ENCODE measurements at regions not wholly inside any gene's neighbourhood (a gene's known extent, or its start where the extent isn't known, plus 50 kb on each side); places are given as distances from the start of the nearest gene placed in this dataset.

DNA sequence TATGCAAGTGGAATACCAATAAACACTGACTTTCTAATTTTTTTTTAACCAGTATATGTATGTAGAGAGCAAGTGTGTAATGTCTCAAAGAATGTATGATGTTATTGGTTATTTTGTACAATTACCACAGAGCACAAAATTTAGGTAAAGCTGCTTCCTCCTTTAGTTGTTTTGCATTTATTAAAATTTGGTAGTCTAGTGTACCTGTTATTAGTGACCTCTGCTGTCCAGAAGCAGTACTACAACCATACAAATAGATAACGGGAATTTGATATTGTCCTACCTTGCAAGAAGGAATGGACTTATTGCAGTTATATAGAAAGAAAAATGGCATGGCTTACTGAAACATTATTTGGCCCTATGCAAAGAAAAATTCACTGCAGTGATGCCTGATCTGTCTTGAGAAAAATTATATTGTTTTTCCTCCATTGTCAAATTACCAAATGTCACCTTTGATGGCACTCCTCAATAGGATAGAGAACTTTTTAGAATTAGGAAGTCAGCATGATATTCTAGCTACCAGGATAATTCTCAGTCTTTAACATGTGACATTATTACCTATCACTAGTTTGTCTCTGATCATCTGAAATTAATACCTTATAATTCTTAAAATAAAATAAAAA, 153.9 kb upstream of the RMST start:
- in situ Hi-C loops (cut with HindIII; ENCODE audit: low sequenced_read_pairs), result no loop called here
- peak; percentile 56 for DNase-seq (ENCODE audit: low spot score)

DNA sequence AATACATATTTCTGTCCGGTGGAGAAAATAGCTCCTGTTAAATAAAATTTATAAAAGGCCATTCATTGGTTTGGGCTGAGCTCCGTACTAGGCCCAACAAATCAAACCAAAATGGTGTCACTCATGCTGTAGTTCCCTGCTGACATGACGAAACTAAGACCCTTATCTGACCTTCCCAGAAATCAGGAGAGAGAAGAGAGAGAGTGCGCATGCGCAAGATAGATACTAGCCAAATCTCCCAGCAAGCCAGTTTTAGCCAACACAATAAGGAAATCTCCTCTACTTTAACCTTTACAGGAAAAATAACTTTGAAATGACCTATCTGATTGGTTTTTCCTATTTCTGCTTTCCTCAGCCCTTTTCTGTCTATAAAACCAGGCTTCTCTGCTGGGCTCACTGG, 152.7 kb upstream of the RMST start:
- in situ Hi-C loops (cut with HindIII; ENCODE audit: low sequenced_read_pairs), result no loop called here
- no peak for DNase-seq (ENCODE audit: low spot score)

GRCh38 chr12:97312570-97313135, 150.0 kb upstream of the RMST start:
- DNase-seq (ENCODE audit: low spot score), result no peak
- in situ Hi-C loops (cut with HindIII; ENCODE audit: low sequenced_read_pairs), result no loop called here

DNA sequence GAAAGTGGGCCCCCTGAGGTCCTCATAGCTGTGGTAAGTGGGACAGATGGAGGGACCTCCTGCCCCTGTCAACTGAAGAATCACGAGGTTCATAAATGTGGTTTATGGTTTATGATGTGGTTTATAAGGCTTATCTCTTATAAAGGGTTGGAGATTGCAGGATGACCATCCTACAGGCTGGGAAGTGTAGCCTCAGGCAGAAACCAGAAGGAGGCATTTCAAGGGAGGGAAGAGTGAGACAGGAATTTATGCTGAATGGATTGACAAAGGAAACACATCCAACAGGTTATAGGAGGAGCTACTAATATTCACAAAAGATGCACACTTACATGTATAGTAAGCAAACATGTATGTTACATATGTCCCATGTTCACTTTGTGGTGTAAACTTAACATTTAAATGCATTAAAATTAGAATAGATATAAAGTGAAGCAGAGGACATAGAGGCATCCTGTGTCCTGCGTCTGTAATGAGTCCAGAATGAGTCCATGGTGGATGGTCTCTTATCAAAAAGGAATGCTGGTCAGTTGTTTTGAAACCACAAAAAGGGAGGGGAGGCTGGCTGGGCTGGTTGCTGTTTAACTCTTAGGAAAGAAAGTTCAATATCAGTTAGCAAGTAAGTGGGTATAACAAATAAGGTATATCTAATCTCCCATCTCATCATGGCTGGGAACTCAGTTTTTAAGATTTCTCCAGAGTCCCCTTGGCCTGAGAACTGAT, 149.0 kb upstream of the RMST start:
- in situ Hi-C loops (cut with HindIII; ENCODE audit: low sequenced_read_pairs), result no loop called here

DNA sequence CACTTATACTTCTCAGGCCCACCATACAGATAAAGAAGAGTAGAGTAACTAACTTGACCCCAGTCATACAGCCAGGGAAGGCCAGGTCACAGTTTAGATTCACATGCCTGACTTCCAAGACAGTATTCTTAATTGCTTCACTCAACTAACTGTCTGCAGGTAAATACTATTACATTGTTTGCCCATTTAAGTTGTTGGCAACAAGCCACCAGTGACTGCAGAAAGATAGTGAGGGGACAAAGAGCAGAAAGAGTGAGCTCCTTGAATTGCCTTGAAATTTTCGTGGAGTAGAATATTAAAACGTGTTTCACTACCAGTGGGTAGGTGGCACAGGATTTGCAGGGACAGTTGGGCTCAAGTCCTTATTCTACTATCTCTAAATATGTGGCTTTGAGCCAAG, 146.3 kb upstream of the RMST start:
- in situ Hi-C loops (cut with HindIII; ENCODE audit: low sequenced_read_pairs), result no loop called here

More for the DNA sequence above, 149.0 kb upstream of the RMST start:
- no peak for DNase-seq (ENCODE audit: low spot score)

DNA sequence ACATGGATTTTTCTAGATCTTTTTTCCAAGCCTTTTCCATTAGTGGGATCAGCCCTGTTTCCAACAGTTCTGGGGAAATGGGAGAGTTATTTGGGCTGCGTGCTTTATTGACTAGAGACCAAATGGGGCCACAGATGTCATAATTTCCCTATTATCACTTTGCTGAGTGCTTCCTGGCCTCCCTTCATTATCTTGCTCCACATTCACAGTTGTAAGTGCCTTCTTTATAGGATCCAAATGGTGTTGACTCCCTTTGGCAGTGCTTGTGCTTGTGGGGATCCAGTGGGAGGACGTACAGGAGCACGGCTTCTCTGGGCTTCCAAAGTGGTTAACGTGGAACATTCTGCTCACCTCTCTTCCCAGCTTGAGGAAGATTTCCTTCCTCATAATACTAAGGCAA, 141.0 kb upstream of the RMST start:
- in situ Hi-C loops (cut with HindIII; ENCODE audit: low sequenced_read_pairs), result no loop called here
- no peak for DNase-seq (ENCODE audit: low spot score)

More for the DNA sequence above, 146.3 kb upstream of the RMST start:
- no peak for DNase-seq (ENCODE audit: low spot score)

GRCh38 chr12:97322388-97322787, 140.2 kb upstream of the RMST start:
- in situ Hi-C loops (cut with HindIII; ENCODE audit: low sequenced_read_pairs), result no loop called here
- DNase-seq (ENCODE audit: low spot score), result no peak

- in situ Hi-C loops (cut with HindIII; ENCODE audit: low sequenced_read_pairs), result no loop called here
- DNase-seq (ENCODE audit: low spot score), result no peak
These were observed 139.4 kb upstream of the RMST start for GRCh38 chr12:97323154-97323553.

DNA sequence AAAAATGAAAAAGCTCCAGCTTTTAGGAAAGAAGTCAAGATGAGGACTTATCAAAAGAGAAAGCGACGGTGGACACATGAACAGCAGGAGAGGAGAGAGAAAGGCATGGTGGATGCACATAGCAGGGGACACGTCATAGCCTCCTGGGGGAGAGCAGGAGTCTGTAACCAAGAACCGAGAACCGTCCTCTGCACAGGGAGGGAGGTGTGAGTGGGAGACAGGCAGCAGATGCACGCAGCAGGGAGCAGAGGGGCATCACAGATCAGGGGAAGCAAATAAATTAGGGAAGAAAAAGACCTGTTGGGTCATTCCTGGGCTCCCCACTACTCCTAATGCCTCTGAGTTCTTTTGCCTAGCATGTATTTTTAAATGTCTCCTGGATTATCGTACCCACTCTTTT, 138.1 kb upstream of the RMST start:
- in situ Hi-C loops (cut with HindIII; ENCODE audit: low sequenced_read_pairs), result no loop called here
- no peak for DNase-seq (ENCODE audit: low spot score)

DNA sequence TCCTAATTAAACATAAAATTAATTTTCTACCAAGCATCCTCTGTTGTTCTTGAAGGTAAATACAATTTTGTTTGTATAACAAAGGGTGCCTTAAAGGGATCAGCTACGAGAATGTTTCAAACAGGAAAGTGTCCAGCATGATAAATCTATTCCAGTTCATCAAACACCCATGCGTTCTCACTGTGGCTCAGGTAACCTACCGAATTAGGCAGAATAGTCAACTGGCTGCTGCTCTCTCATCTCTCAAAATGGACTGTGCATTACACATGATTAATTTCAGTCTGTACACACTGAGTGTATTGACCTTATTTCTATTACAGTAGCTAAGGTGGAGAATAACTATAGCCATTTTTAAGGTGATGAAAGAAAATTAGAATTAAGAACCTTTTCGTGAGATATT, 127.5 kb upstream of the RMST start:
- DNase-seq (ENCODE audit: low spot score), result no peak
- in situ Hi-C loops (cut with HindIII; ENCODE audit: low sequenced_read_pairs), result no loop called here

DNA sequence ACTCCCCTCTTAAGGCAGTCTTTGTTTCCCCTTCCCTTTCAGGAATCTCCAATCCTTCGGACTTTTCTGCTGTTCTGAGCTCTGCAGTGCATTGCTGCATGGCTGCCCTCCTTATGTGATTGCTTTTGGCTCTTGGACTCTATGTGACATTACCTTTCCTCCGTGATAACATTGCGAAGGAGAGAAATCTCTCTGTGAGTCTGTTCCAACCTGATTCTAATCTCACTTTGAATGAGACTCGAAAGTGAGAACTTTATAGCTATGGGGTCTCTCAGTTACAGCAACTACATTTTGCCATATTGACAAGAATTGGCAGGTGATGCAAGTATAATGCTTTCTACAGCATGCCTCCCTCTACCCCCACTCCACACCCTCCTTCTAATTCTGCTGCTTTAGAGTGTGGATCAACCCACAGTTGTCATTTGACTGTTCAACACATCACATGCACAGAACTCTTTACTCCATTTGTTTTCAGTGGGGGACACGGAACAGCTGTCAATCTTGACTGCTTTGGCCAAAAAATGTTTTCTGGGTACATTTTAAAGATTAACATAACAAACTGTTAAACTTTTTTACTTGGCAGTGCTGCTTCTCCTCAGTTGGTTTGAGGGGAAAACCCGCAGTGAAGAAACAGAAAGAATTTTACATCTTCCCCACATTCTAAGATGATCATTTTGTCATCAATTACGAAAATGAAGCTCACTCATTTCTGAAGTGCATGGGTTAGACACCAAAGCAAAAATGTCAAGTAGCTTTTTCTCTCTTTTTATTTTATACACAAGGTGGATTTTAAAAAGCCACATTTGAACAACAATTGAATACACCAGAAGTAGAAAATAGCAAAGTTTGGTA, 125.5 kb upstream of the RMST start:
- no peak for DNase-seq (ENCODE audit: low spot score)
- in situ Hi-C loops (cut with HindIII; ENCODE audit: low sequenced_read_pairs), result no loop called here

DNA sequence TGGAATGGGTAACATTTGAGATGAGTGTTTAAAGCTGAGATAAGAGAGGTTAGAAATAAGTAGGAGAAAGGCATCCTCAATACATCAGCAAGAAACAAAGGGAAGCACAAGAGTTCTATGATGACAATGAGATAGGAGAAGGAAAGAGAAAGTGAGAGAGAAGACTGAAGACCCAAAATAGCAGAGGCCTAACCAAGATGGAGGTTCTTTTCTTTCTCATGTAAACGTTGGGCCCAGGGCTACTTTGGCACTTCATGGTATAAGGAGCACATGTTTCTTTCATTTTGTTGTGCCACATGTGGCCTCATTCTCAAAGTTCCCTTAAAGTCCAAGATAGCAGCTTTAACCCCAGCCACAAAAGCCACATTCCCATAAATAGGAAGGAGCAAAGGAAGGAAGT, 120.5 kb upstream of the RMST start:
- in situ Hi-C loops (cut with HindIII; ENCODE audit: low sequenced_read_pairs), result no loop called here
- DNase-seq (ENCODE audit: low spot score), result no peak

DNA sequence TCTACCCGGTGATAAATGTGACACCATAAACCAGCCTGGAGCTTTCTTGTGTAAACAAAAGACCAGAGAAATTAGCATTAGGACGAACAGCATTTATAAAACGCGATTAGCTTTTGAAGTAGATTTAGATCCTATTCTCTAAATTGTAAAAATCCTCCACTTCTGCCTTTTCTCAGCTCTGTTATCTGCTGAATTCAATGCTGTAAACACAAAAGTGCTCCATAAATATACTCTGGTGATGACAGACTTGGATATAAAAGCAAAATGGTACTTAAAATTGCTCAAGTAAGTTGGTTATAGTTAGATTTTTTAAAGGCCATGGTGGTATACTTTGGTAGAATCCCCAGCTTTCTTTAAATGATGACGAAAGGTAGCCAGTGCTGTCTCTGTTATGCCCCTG, 114.6 kb upstream of the RMST start:
- in situ Hi-C loops (cut with HindIII; ENCODE audit: low sequenced_read_pairs), result no loop called here

GRCh38 chr12:97358361-97358760, 104.2 kb upstream of the RMST start:
- in situ Hi-C loops (cut with HindIII; ENCODE audit: low sequenced_read_pairs), result no loop called here
- no peak for DNase-seq (ENCODE audit: low spot score)

More for the DNA sequence above, 114.6 kb upstream of the RMST start:
- no peak for DNase-seq (ENCODE audit: low spot score)

- no peak for DNase-seq (ENCODE audit: low spot score)
- in situ Hi-C loops (cut with HindIII; ENCODE audit: low sequenced_read_pairs), result no loop called here
These were observed 103.4 kb upstream of the RMST start for GRCh38 chr12:97359021-97359690.

- in situ Hi-C loops (cut with HindIII; ENCODE audit: low sequenced_read_pairs), result no loop called here
- no peak for DNase-seq (ENCODE audit: low spot score)
These were observed 98.9 kb upstream of the RMST start for GRCh38 chr12:97363693-97364092.

DNA sequence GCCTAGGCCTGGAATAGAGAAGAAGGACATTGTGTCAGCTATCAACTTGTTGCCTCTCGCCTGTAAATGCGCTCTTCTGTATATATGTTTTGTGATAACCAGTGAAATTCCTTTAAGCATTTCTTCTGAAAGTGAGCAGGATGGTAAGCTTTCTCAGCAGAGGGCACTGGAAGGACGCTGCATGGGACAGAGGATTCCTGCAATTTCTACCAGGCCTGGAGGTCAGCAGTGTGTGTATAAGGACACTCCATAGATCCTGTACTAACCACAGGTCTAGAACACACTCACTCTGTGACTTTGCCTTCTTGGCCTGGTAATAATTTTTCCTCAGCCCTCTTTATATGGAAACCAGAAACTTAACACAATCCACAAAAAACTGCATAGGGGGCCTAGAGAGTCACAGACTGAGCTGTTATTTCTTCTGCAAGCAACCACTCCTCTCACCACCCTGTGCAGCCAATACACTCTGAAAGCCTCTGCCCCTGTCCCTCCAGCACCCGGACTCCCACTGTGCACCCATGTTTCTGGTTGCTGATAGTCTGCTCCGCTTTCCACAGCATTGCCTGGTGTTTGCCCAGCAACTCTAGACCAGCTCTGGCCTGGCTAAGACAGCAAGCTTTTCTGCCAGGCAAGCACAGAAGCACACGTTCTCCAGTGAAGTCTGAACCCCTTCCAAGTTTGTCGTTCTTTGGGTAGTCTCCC, 94.0 kb upstream of the RMST start:
- in situ Hi-C loops (cut with HindIII; ENCODE audit: low sequenced_read_pairs), result no loop called here
- DNase-seq (ENCODE audit: low spot score), result no peak

DNA sequence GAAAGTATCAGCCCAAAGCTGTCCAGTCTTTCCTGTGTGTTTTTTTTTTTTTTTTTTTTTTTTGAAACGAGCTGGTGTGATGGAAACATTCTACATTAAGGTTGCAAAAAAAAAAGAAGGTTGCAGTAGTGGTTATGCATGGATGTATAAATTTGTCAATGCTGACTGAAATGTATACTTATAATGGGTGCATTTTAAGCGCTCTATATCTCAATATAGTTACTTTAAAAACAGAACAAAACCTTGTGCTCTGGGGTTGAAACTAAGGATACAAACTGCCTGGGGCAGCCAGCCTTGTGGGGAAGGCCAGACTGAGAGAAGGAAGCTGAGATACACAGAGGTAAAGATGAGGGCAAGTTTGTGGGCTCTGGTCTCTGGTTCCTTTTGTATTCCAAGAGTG, 87.3 kb upstream of the RMST start:
- in situ Hi-C loops (cut with HindIII; ENCODE audit: low sequenced_read_pairs), result no loop called here
- no peak for DNase-seq (ENCODE audit: low spot score)

DNA sequence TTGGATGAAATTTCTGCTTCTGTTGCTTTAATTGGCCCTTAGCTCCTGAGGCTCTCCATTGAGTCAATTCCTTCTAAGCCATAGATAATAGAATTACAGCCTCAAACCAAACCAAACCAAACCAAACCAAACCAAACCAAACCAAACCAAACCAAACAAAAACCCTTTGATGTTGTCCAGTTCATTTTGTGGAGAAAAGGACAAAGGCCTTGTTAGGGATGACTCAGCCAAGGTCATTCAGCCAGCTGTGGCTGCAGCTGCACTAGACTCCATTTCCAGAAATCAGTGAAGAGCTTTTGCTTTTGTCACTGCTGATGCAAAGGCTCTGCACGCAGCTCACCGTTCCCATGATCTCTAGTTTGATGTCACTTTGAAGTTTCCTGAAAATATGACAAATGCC, 82.2 kb upstream of the RMST start:
- in situ Hi-C loops (cut with HindIII; ENCODE audit: low sequenced_read_pairs), result no loop called here
- DNase-seq (ENCODE audit: low spot score), result no peak
